PC-9 (cell line): ENCODE measurements at regions not wholly inside any gene's neighbourhood (a gene's known extent, or its start where the extent isn't known, plus 50 kb on each side); places are given as distances from the start of the nearest gene placed in this dataset.
A peak's percentile ranks its signal among the peaks of the same experiment; 100 is the strongest.
"Not testable (repeated sequence)": the region's sequence is repeated elsewhere in the genome, so short reads cannot be mapped to it uniquely, and the experiment has no call there.

Experiments
- BruUV-seq: library from RNA; stranded (reverse); fragments of 400-500 nt; replicated peaks from 2 replicates; lab custom pipeline; 2021; lab: Mats Ljungman, UMichigan
- CTCF ChIA-PET: fragments of 300-600 bp; sonication (Branson Sonifier 250); formaldehyde crosslinking; loops from one replicate; lab custom pipeline; 2022; ENCODE audit warnings: antibody characterized with exemption; lab: Charles Lee
- POLR2A ChIA-PET: fragments of 300-600 bp; sonication (Branson Sonifier 250); formaldehyde crosslinking; loops from one replicate; lab custom pipeline; 2022; ENCODE audit warnings: antibody characterized with exemption; ENCODE audit not compliant: unreplicated experiment; lab: Charles Lee
- DNase-seq, 2 experiments: peaks; one replicate each; pipeline versions ENCODE4 v3.0.0 to v3.0.0-alpha.2; 2015 to 2022; ENCODE audit warnings: mixed read lengths in 1 of 2
- H2AFZ ChIP-seq: fragments of 200-600 bp; sonication (generic); 2 replicates; pipeline ENCODE4 v1.8.1; 2017; ENCODE audit warnings: antibody characterized with exemption
- H3F3A ChIP-seq: fragments of 200-600 bp; sonication (generic); 2 replicates; pipeline ENCODE4 v1.8.1; 2017; ENCODE audit warnings: antibody characterized with exemption, mild to moderate bottlenecking, low read depth; ENCODE audit not compliant: insufficient read depth
- H3K27ac ChIP-seq: fragments of 200-600 bp; sonication (generic); 2 replicates; pipeline ENCODE4 v1.6.1; 2016; ENCODE audit warnings: mixed run types
- H3K27me3 ChIP-seq: fragments of 200-600 bp; sonication (generic); 2 replicates; pipeline ENCODE4 v1.6.1; 2016; ENCODE audit warnings: low read depth, mixed run types; ENCODE audit not compliant: insufficient read depth
- H3K36me3 ChIP-seq: fragments of 200-600 bp; sonication (generic); 2 replicates; pipeline ENCODE4 v1.6.1; 2016; ENCODE audit warnings: low read depth, mixed run types
- H3K4me1 ChIP-seq: fragments of 200-600 bp; sonication (generic); replicated peaks from 2 replicates; pipeline ENCODE4 v1.6.1; 2016; ENCODE audit warnings: mixed run types; ENCODE audit not compliant: insufficient read depth
- H3K4me2 ChIP-seq: fragments of 200-600 bp; sonication (generic); 2 replicates; pipeline ENCODE4 v1.6.1; 2017; ENCODE audit warnings: mixed run types
- H3K4me3 ChIP-seq: fragments of 200-600 bp; sonication (generic); 2 replicates; pipeline ENCODE4 v1.6.1; 2016; ENCODE audit warnings: mixed run types
- H3K79me2 ChIP-seq: fragments of 200-600 bp; sonication (generic); 2 replicates; pipeline ENCODE4 v1.6.1; 2017; ENCODE audit warnings: low read depth, mixed run types
- H3K9me2 ChIP-seq: fragments of 200-600 bp; sonication (generic); 2 replicates; pipeline ENCODE4 v1.8.1; 2017; ENCODE audit warnings: mild to moderate bottlenecking; ENCODE audit not compliant: insufficient read depth
- H3K9me3 ChIP-seq: fragments of 200-600 bp; sonication (generic); 2 replicates; pipeline ENCODE4 v1.8.1; 2016; ENCODE audit warnings: low read depth; ENCODE audit not compliant: insufficient read depth
- H4K20me1 ChIP-seq: fragments of 200-600 bp; sonication (generic); 2 replicates; pipeline ENCODE4 v1.8.1; 2017; ENCODE audit not compliant: insufficient read depth
- CTCF ChIP-seq: fragments of 200-600 bp; sonication (generic); conservative IDR thresholded peaks from 2 replicates; pipeline ENCODE4 v1.6.1; 2017; ENCODE audit warnings: mixed run types, antibody characterized with exemption, mild to moderate bottlenecking, moderate library complexity
- intact Hi-C: fragments of 100-400 bp; cut with micrococcal nuclease; formaldehyde crosslinking; loops from one replicate; pipeline ENCODE4 v1.10.0; 2022; ENCODE audit not compliant: unreplicated experiment

DNA sequence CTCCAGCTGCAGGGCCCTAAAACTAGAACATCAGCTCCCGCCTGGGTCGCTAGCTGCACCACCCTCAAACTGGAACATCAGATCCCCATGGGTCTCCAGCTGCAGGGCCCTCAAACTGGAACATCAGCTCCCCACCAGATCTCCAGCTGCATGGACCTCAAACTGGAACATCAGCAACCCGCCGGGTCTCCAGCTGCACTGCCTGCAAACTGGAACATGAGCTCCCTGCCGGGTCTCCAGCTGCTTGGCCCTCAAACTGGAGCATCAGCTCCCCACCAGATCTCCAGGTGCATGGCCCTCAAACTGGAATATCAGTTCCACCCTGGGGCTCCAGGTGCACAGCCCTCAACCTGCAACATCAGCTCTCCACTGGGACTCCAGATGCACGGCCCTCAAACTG lies 82.7 kb downstream of the TFRC start:
- intact Hi-C loops, POLR2A ChIA-PET: not testable (repeated sequence)

DNA sequence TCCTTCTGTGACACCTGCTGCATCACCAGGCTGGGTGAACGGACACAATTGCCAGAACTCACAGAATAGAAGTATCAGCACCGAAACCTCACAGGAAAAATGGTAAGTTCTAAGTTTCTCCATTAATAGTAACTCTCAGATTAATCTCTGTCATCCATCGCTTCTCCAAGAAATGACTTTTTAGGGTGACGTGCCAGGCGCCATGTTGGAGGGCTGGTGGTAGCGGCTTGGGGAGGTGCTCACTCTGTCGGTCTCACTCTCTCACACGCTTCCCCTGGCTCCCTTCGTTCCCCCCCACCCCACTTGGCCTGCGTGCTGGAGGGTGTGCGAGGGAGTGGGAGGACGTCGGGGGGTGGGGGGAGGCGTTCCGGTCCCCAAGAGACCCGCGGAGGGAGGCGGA lies 85.6 kb downstream of the TFRC start:
- H3K9me2 ChIP-seq, H3K4me1 ChIP-seq, H3K36me3 ChIP-seq, CTCF ChIA-PET, H3K9me3 ChIP-seq, H2AFZ ChIP-seq, H4K20me1 ChIP-seq, H3K4me3 ChIP-seq, H3F3A ChIP-seq, DNase-seq, intact Hi-C loops, POLR2A ChIA-PET, H3K27ac ChIP-seq, H3K4me2 ChIP-seq, BruUV-seq, H3K79me2 ChIP-seq: not testable (repeated sequence)
- H3K27me3 ChIP-seq: peaks cover 32% of the 10 kb centered on the region

More for the DNA sequence above, 82.7 kb downstream of the TFRC start:
- H3K9me2 ChIP-seq, H3K36me3 ChIP-seq, H3F3A ChIP-seq, H3K4me1 ChIP-seq, H2AFZ ChIP-seq, H3K27ac ChIP-seq, H3K4me2 ChIP-seq, H3K79me2 ChIP-seq, H3K9me3 ChIP-seq, DNase-seq, BruUV-seq, H3K4me3 ChIP-seq, H4K20me1 ChIP-seq, CTCF ChIA-PET: not testable (repeated sequence)
- H3K27me3 ChIP-seq: peaks cover 61% of the 10 kb centered on the region

- POLR2A ChIA-PET, H2AFZ ChIP-seq, CTCF ChIA-PET, BruUV-seq, H3K9me2 ChIP-seq, H3K79me2 ChIP-seq, H3K36me3 ChIP-seq, H3K4me3 ChIP-seq, intact Hi-C loops, H4K20me1 ChIP-seq, H3K27ac ChIP-seq, H3K9me3 ChIP-seq, H3K4me1 ChIP-seq, H3F3A ChIP-seq, H3K4me2 ChIP-seq: not testable (repeated sequence)
- peak in 1 of 2 experiments; percentile 73 for DNase-seq
- TF ChIP-seq CTCF: 0 out of 2 replicates have a peak, but pooled peaks have one; percentile 47
- peaks cover 14% of the 10 kb centered on the region for H3K27me3 ChIP-seq
These were observed 86.0 kb upstream of the TNK2 start for GRCh38 chr3:195994343-195994742.

DNA sequence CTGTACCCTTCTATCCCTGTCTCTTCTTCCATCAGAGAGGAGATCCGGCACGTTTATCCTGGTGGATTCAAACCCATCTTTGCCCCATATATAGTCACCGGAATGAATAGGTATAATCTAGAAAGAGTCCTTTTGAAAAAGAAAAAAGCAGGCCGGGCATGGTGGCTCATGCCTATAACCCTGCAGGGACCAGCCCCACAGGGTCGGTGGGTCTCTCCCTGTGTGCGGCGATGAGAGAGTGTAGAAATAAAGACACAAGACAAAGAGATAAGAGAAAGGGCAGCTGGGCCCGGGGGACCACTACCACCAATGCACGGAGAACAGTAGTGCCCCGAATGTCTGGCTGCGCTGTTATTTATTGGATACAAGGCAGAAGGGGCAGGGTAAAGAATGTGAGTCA lies 85.3 kb upstream of the TNK2 start:
- H3K4me1 ChIP-seq, H2AFZ ChIP-seq, H4K20me1 ChIP-seq, H3K27me3 ChIP-seq, DNase-seq, H3K4me3 ChIP-seq, H3K79me2 ChIP-seq, H3K4me2 ChIP-seq, H3F3A ChIP-seq, H3K9me2 ChIP-seq, intact Hi-C loops, H3K27ac ChIP-seq, CTCF ChIA-PET, BruUV-seq, H3K9me3 ChIP-seq, H3K36me3 ChIP-seq, POLR2A ChIA-PET: not testable (repeated sequence)

DNA sequence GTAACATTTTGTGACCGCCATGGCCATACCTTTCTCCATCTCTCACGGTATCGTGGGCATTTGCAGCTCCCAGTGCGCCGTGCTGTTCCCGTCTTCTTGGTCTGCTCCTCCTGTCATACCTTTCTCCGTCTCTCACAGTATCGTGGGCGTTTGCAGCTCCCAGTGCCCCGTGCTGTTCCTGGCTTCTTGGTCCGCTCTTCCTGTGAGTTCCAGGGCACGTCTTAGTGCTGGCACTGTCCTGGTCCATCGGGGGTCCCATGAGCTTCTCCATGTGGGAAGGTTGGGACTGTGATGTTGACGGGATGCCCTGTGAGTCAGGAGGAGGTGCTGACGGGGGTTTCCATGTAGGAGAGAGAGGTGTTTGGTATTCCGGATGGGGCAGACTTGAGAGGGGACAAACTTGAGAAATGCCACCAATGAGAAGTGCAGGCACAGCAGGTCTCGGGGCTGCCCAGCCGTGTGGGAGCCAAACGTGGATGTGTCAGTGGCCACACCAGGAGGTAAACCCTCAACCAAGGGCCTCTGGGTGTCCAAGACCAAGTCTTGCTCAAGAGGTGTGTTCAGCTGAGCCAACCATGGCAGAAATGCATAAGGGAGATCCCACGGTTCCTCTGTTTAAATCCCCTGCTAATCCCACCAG lies 84.7 kb upstream of the TNK2 start:
- H3K4me2 ChIP-seq, CTCF ChIA-PET, H3K27me3 ChIP-seq, H3K9me2 ChIP-seq, DNase-seq, H3K4me3 ChIP-seq, H3F3A ChIP-seq, POLR2A ChIA-PET, H3K9me3 ChIP-seq, H4K20me1 ChIP-seq, H2AFZ ChIP-seq, intact Hi-C loops, H3K27ac ChIP-seq, BruUV-seq, H3K36me3 ChIP-seq: not testable (repeated sequence)
- Histone ChIP-seq H3K79me2 (peaks cover 10% of the 10 kb centered on the region), H3K4me1 (peaks cover 11% of the 10 kb centered on the region)

GRCh38 chr3:195991986-195992385 lies 83.6 kb upstream of the TNK2 start:
- intact Hi-C loops: not testable (repeated sequence)

DNA sequence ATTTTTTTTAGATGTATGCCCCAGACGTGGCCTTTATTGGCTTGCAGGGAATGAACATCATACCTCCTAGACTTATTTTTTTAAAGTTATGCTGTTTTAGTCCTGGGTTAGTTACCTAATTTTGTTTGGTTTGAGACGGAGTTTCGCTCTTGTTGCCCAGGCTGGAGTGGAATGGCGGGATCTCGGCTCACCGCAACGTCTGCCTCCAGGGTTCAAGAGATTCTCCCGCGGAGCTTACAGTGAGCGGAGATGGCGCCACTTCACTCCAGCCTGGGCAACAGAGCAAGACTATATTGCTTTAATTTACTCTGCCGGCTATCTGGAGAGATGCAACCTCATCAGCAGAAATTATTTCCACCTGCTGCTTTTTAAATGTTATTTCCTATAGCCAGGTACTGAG lies 82.9 kb upstream of the TNK2 start:
- not testable (repeated sequence) for H3F3A ChIP-seq

More at GRCh38 chr3:195991986-195992385, 83.6 kb upstream of the TNK2 start:
- peaks cover 15% of the 10 kb centered on the region for H3K79me2 ChIP-seq
- H3K4me2 ChIP-seq, H3K4me3 ChIP-seq, BruUV-seq, DNase-seq, H4K20me1 ChIP-seq, H3F3A ChIP-seq, CTCF ChIA-PET, H2AFZ ChIP-seq, H3K27ac ChIP-seq, H3K36me3 ChIP-seq, H3K9me3 ChIP-seq, H3K9me2 ChIP-seq, H3K27me3 ChIP-seq: not testable (repeated sequence)
- POLR2A ChIA-PET: interaction anchor here (0.6 kb wide), 1 partner anchor 141 kb away, joined by 4 read pairs; no protein-coding TSS in a partner anchor
- peaks cover 11% of the 10 kb centered on the region for H3K4me1 ChIP-seq

More for the DNA sequence above, 82.9 kb upstream of the TNK2 start:
- Histone ChIP-seq H3K4me3 (peak overlapping the region; percentile 57; the same call in 1 of the 2 replicates), H3K4me2 (peak overlapping the region; percentile 58), H3K79me2 (peaks cover 19% of the 10 kb centered on the region), H3K4me1 (peaks cover 11% of the 10 kb centered on the region)
- H3K9me2 ChIP-seq, intact Hi-C loops, H4K20me1 ChIP-seq, DNase-seq, H3K9me3 ChIP-seq, BruUV-seq, H3K27me3 ChIP-seq, CTCF ChIA-PET, H3K36me3 ChIP-seq, H3K27ac ChIP-seq, H2AFZ ChIP-seq: not testable (repeated sequence)
- POLR2A ChIA-PET: interaction anchor here (0.6 kb wide), 1 partner anchor 140 kb away, joined by 4 read pairs; no protein-coding TSS in a partner anchor
